ENCODE measurements at regions not wholly inside any gene's neighbourhood (a gene's known extent, or its start where the extent isn't known, plus 50 kb on each side); places are given as distances from the start of the nearest gene placed in this dataset.

- no peak overlapping the region for H3K4me3 Mint-ChIP-seq (ENCODE audit: low read depth)
- H3K27ac Mint-ChIP-seq: no peak overlapping the region
- DNase-seq (ENCODE audit: low spot score): no peak
- intact Hi-C loops (cut with micrococcal nuclease): no loop called here
- H3K27me3 Mint-ChIP-seq (ENCODE audit: low read depth): no peaks in the 10 kb centered on the region
- H3K36me3 Mint-ChIP-seq (ENCODE audit: low read depth): no peaks in the 10 kb centered on the region
- no peaks in the 10 kb centered on the region for H3K9me3 Mint-ChIP-seq
- no peaks in the 10 kb centered on the region for H3K4me1 Mint-ChIP-seq (ENCODE audit: low read depth)
These were observed 368.6 kb upstream of the B3GAT1 start for GRCh38 chr11:134780486-134781147.

GRCh38 chr11:134779179-134779578 lies 367.1 kb upstream of the B3GAT1 start:
- no peak overlapping the region for H3K4me3 Mint-ChIP-seq (ENCODE audit: low read depth)
- DNase-seq (ENCODE audit: low spot score): no peak
- intact Hi-C loops (cut with micrococcal nuclease): no loop called here
- H3K4me1 Mint-ChIP-seq (ENCODE audit: low read depth): no peaks in the 10 kb centered on the region
- H3K9me3 Mint-ChIP-seq: no peaks in the 10 kb centered on the region
- H3K36me3 Mint-ChIP-seq (ENCODE audit: low read depth): no peaks in the 10 kb centered on the region
- H3K27me3 Mint-ChIP-seq (ENCODE audit: low read depth): no peaks in the 10 kb centered on the region
- H3K27ac Mint-ChIP-seq: no peak overlapping the region

- no peaks in the 10 kb centered on the region for H3K4me1 Mint-ChIP-seq (ENCODE audit: low read depth)
- H3K9me3 Mint-ChIP-seq: peaks cover 11% of the 10 kb centered on the region
- no peak for DNase-seq (ENCODE audit: low spot score)
- no peaks in the 10 kb centered on the region for H3K36me3 Mint-ChIP-seq (ENCODE audit: low read depth)
- H3K27ac Mint-ChIP-seq: no peak overlapping the region
- H3K4me3 Mint-ChIP-seq (ENCODE audit: low read depth): no peak overlapping the region
- intact Hi-C loops (cut with micrococcal nuclease): no loop called here
- H3K27me3 Mint-ChIP-seq (ENCODE audit: low read depth): no peaks in the 10 kb centered on the region
These were observed 356.4 kb upstream of the B3GAT1 start for GRCh38 chr11:134768463-134768862.

GRCh38 chr11:134765565-134765964 lies 353.5 kb upstream of the B3GAT1 start:
- peaks cover 11% of the 10 kb centered on the region for H3K9me3 Mint-ChIP-seq
- H3K36me3 Mint-ChIP-seq (ENCODE audit: low read depth): no peaks in the 10 kb centered on the region
- DNase-seq (ENCODE audit: low spot score): no peak
- H3K27me3 Mint-ChIP-seq (ENCODE audit: low read depth): no peaks in the 10 kb centered on the region
- H3K4me3 Mint-ChIP-seq (ENCODE audit: low read depth): no peak overlapping the region
- H3K27ac Mint-ChIP-seq: no peak overlapping the region
- H3K4me1 Mint-ChIP-seq (ENCODE audit: low read depth): no peaks in the 10 kb centered on the region
- intact Hi-C loops (cut with micrococcal nuclease): no loop called here

GRCh38 chr11:134764966-134765365 lies 352.9 kb upstream of the B3GAT1 start:
- intact Hi-C loops (cut with micrococcal nuclease): no loop called here
- Mint-ChIP-seq H3K27ac (no peak overlapping the region), H3K4me1 (ENCODE audit: low read depth) (no peaks in the 10 kb centered on the region), H3K36me3 (ENCODE audit: low read depth) (no peaks in the 10 kb centered on the region), H3K27me3 (ENCODE audit: low read depth) (no peaks in the 10 kb centered on the region), H3K4me3 (ENCODE audit: low read depth) (no peak overlapping the region), H3K9me3 (peaks cover 11% of the 10 kb centered on the region)
- no peak for DNase-seq (ENCODE audit: low spot score)

- Mint-ChIP-seq H3K9me3 (peaks cover 11% of the 10 kb centered on the region), H3K27me3 (ENCODE audit: low read depth) (no peaks in the 10 kb centered on the region), H3K36me3 (ENCODE audit: low read depth) (no peaks in the 10 kb centered on the region), H3K4me3 (ENCODE audit: low read depth) (no peak overlapping the region), H3K27ac (no peak overlapping the region), H3K4me1 (ENCODE audit: low read depth) (no peaks in the 10 kb centered on the region)
- no peak for DNase-seq (ENCODE audit: low spot score)
- intact Hi-C loops (cut with micrococcal nuclease): no loop called here
These were observed 352.3 kb upstream of the B3GAT1 start for GRCh38 chr11:134764367-134764766.

GRCh38 chr11:134763030-134763388 lies 351.0 kb upstream of the B3GAT1 start:
- Mint-ChIP-seq H3K36me3 (ENCODE audit: low read depth) (no peaks in the 10 kb centered on the region), H3K4me3 (ENCODE audit: low read depth) (peak overlapping the region; percentile 71), H3K9me3 (no peaks in the 10 kb centered on the region), H3K27me3 (ENCODE audit: low read depth) (no peaks in the 10 kb centered on the region), H3K27ac (no peak overlapping the region), H3K4me1 (ENCODE audit: low read depth) (no peaks in the 10 kb centered on the region)
- intact Hi-C loops (cut with micrococcal nuclease): no loop called here
- DNase-seq (ENCODE audit: low spot score): no peak

- Mint-ChIP-seq H3K4me3 (ENCODE audit: low read depth) (peak overlapping the region; percentile 66), H3K36me3 (ENCODE audit: low read depth) (no peaks in the 10 kb centered on the region), H3K4me1 (ENCODE audit: low read depth) (no peaks in the 10 kb centered on the region), H3K9me3 (no peaks in the 10 kb centered on the region), H3K27me3 (ENCODE audit: low read depth) (no peaks in the 10 kb centered on the region), H3K27ac (no peak overlapping the region)
- intact Hi-C loops (cut with micrococcal nuclease): no loop called here
- no peak for DNase-seq (ENCODE audit: low spot score)
These were observed 350.4 kb upstream of the B3GAT1 start for GRCh38 chr11:134762248-134763029.

- Mint-ChIP-seq H3K27ac (no peak overlapping the region), H3K27me3 (ENCODE audit: low read depth) (no peaks in the 10 kb centered on the region), H3K4me3 (ENCODE audit: low read depth) (peak overlapping the region; percentile 66), H3K36me3 (ENCODE audit: low read depth) (no peaks in the 10 kb centered on the region), H3K9me3 (no peaks in the 10 kb centered on the region), H3K4me1 (ENCODE audit: low read depth) (no peaks in the 10 kb centered on the region)
- intact Hi-C loops (cut with micrococcal nuclease): no loop called here
- no peak for DNase-seq (ENCODE audit: low spot score)
These were observed 349.8 kb upstream of the B3GAT1 start for GRCh38 chr11:134761926-134762247.

GRCh38 chr11:134761386-134761785 lies 349.3 kb upstream of the B3GAT1 start:
- Mint-ChIP-seq H3K4me1 (ENCODE audit: low read depth) (no peaks in the 10 kb centered on the region), H3K4me3 (ENCODE audit: low read depth) (peak overlapping the region; percentile 21), H3K36me3 (ENCODE audit: low read depth) (no peaks in the 10 kb centered on the region), H3K27me3 (ENCODE audit: low read depth) (no peaks in the 10 kb centered on the region), H3K9me3 (no peaks in the 10 kb centered on the region), H3K27ac (no peak overlapping the region)
- no peak for DNase-seq (ENCODE audit: low spot score)
- intact Hi-C loops (cut with micrococcal nuclease): no loop called here

GRCh38 chr11:134760957-134761356 lies 348.9 kb upstream of the B3GAT1 start:
- intact Hi-C loops (cut with micrococcal nuclease): no loop called here
- no peaks in the 10 kb centered on the region for H3K27me3 Mint-ChIP-seq (ENCODE audit: low read depth)
- DNase-seq (ENCODE audit: low spot score): no peak
- H3K4me3 Mint-ChIP-seq (ENCODE audit: low read depth): no peak overlapping the region
- H3K27ac Mint-ChIP-seq: no peak overlapping the region
- H3K9me3 Mint-ChIP-seq: no peaks in the 10 kb centered on the region
- no peaks in the 10 kb centered on the region for H3K4me1 Mint-ChIP-seq (ENCODE audit: low read depth)
- no peaks in the 10 kb centered on the region for H3K36me3 Mint-ChIP-seq (ENCODE audit: low read depth)

- intact Hi-C loops (cut with micrococcal nuclease): no loop called here
- Mint-ChIP-seq H3K27ac (no peak overlapping the region), H3K4me3 (ENCODE audit: low read depth) (no peak overlapping the region)
These were observed 348.3 kb upstream of the B3GAT1 start for GRCh38 chr11:134760299-134760698.

GRCh38 chr11:134759855-134760254 lies 347.8 kb upstream of the B3GAT1 start:
- Mint-ChIP-seq H3K36me3 (ENCODE audit: low read depth) (no peaks in the 10 kb centered on the region), H3K4me1 (ENCODE audit: low read depth) (no peaks in the 10 kb centered on the region), H3K27ac (no peak overlapping the region), H3K9me3 (no peaks in the 10 kb centered on the region), H3K27me3 (ENCODE audit: low read depth) (no peaks in the 10 kb centered on the region), H3K4me3 (ENCODE audit: low read depth) (no peak overlapping the region)
- intact Hi-C loops (cut with micrococcal nuclease): no loop called here
- DNase-seq (ENCODE audit: low spot score): no peak

More at GRCh38 chr11:134760299-134760698, 348.3 kb upstream of the B3GAT1 start:
- no peaks in the 10 kb centered on the region for H3K36me3 Mint-ChIP-seq (ENCODE audit: low read depth)
- H3K27me3 Mint-ChIP-seq (ENCODE audit: low read depth): no peaks in the 10 kb centered on the region
- no peak for DNase-seq (ENCODE audit: low spot score)
- H3K4me1 Mint-ChIP-seq (ENCODE audit: low read depth): no peaks in the 10 kb centered on the region
- no peaks in the 10 kb centered on the region for H3K9me3 Mint-ChIP-seq

Data from activated T-helper 2 cell treated with anti-CD3 and anti-CD28 coated beads, Interferon-gamma antibody, Interleukin-2, Interleukin-4, amounts not matched to agents 10 μg/mL and 5 μg/mL and 100 μg/mL, durations not matched to agents 14 hours and 24 hours and 36 hours (primary cell).